ENCODE measurements at regions not wholly inside any gene's neighbourhood (a gene's known extent, or its start where the extent isn't known, plus 50 kb on each side); places are given as distances from the start of the nearest gene placed in this dataset.

GRCh38 chr5:142474431-142475094 lies 149.7 kb upstream of the SPRY4 start:
- ATAC-seq: no peak

GRCh38 chr5:142473038-142473437 lies 148.2 kb upstream of the SPRY4 start:
- ATAC-seq: no peak

GRCh38 chr5:142472306-142472951 lies 147.6 kb upstream of the SPRY4 start:
- peak; percentile 99 for ATAC-seq

GRCh38 chr5:142466195-142466971 lies 141.6 kb upstream of the SPRY4 start:
- no peak for ATAC-seq

GRCh38 chr5:142465476-142465875 lies 140.7 kb upstream of the SPRY4 start:
- ATAC-seq: no peak

- no peak for ATAC-seq
Measured at GRCh38 chr5:142463904-142464303, 139.1 kb upstream of the SPRY4 start.

GRCh38 chr5:142461028-142461590 lies 136.3 kb upstream of the SPRY4 start:
- ATAC-seq: no peak

GRCh38 chr5:142459209-142459608 lies 134.4 kb upstream of the SPRY4 start:
- no peak for ATAC-seq

GRCh38 chr5:142455856-142456255 lies 131.0 kb upstream of the SPRY4 start:
- ATAC-seq: no peak

- no peak for ATAC-seq
Measured at GRCh38 chr5:142453932-142454331, 129.1 kb upstream of the SPRY4 start.

- ATAC-seq: no peak
Measured at GRCh38 chr5:142450419-142450818, 125.6 kb upstream of the SPRY4 start.

- no peak for ATAC-seq
Measured at GRCh38 chr5:142447887-142448286, 123.1 kb upstream of the SPRY4 start.

- ATAC-seq: no peak
Measured at GRCh38 chr5:142446960-142447279, 122.1 kb upstream of the SPRY4 start.

- ATAC-seq: no peak
Measured at GRCh38 chr5:142446131-142446959, 121.5 kb upstream of the SPRY4 start.

GRCh38 chr5:142445266-142445665 lies 120.4 kb upstream of the SPRY4 start:
- no peak for ATAC-seq

- ATAC-seq: no peak
Measured at GRCh38 chr5:142441616-142442015, 116.8 kb upstream of the SPRY4 start.

- no peak for ATAC-seq
Measured at GRCh38 chr5:142439207-142439860, 114.5 kb upstream of the SPRY4 start.

- ATAC-seq: no peak
Measured at GRCh38 chr5:142438573-142438972, 113.8 kb upstream of the SPRY4 start.

- no peak for ATAC-seq
Measured at GRCh38 chr5:142437563-142437962, 112.7 kb upstream of the SPRY4 start.

- no peak for ATAC-seq
Measured at GRCh38 chr5:142435410-142436115, 110.7 kb upstream of the SPRY4 start.

- ATAC-seq: no peak
Measured at GRCh38 chr5:142434322-142434612, 109.4 kb upstream of the SPRY4 start.
